ENCODE measurements at regions not wholly inside any gene's neighbourhood (a gene's known extent, or its start where the extent isn't known, plus 50 kb on each side); places are given as distances from the start of the nearest gene placed in this dataset.

- CTCF ChIA-PET: interaction anchor here (0.6 kb wide), 1 partner anchor 9 kb away, joined by 3 read pairs; no protein-coding TSS in a partner anchor
- no peak overlapping the region for H3K56ac ChIP-seq (ENCODE audit: extremely low read depth, insufficient read depth, low read length)
- in situ Hi-C loops (cut with MboI; ENCODE audit: low sequenced_read_pairs): no loop called here
- BruUV-seq (replicated peaks): no TSS peak
- no peak overlapping the region for H3K4me3 ChIP-seq (ENCODE audit: insufficient read depth, low read depth, low read length)
- POLR2A ChIA-PET (ENCODE audit: unreplicated experiment): no interaction called here
- H4K91ac ChIP-seq (ENCODE audit: insufficient read depth, low read depth, low read length): no peak overlapping the region
- no peak overlapping the region for H2BK15ac ChIP-seq (ENCODE audit: low read depth, low read length)
- no peak overlapping the region for H2AK5ac ChIP-seq (ENCODE audit: low read depth, low read length)
- no peak overlapping the region for H3K18ac ChIP-seq (ENCODE audit: low read depth, low read length)
- WGBS, 2 experiments (ENCODE audit: extremely low coverage in 2 of 2, insufficient read length in 1 of 2): 51% methylated on average over 9 of the region's 18 CpGs; no CpG with 5 or more reads in 1 of the 2 experiments
- H4K5ac ChIP-seq (ENCODE audit: low read depth, low read length): no peak overlapping the region
- no peak overlapping the region for H3K4ac ChIP-seq (ENCODE audit: low read depth, low read length)
- no peaks in the 10 kb centered on the region for H4K20me1 ChIP-seq (ENCODE audit: insufficient read depth, low read length)
- TF ChIP-seq BHLHE40 (IDR thresholded peaks at IDR 0.05; ENCODE audit: low read depth, low read length): no peak
- TF ChIP-seq MAZ (IDR thresholded peaks at IDR 0.05; ENCODE audit: borderline replicate concordance, low read depth, low read length): no peak
- TF ChIP-seq NFE2L2 (IDR thresholded peaks at IDR 0.05; ENCODE audit: low read depth, low read length): no peak
- no peak for TF ChIP-seq MXI1 (IDR thresholded peaks at IDR 0.05; ENCODE audit: borderline replicate concordance, low read depth, low read length)
- H3K36me3 ChIP-seq (ENCODE audit: control insufficient read depth, insufficient read depth, low read length): no peaks in the 10 kb centered on the region
- dilution Hi-C loops (cut with HindIII; ENCODE audit: low sequenced_read_pairs, unreplicated experiment): no loop called here
- no peak overlapping the region for H2BK5ac ChIP-seq (ENCODE audit: low read depth, low read length, poor library complexity, severe bottlenecking)
- no peak overlapping the region for H2AK9ac ChIP-seq (replicated peaks; ENCODE audit: low read depth, low read length, poor library complexity)
- DNase-seq (no peak), ATAC-seq (ENCODE audit: low read depth) (no peak)
- no peak overlapping the region for H2BK20ac ChIP-seq (ENCODE audit: low read depth, low read length)
- H2BK120ac ChIP-seq (ENCODE audit: low read depth, low read length): no peak overlapping the region
- no peak overlapping the region for H3K14ac ChIP-seq (replicated peaks; ENCODE audit: low read depth, low read length)
- H3K4me2 ChIP-seq (ENCODE audit: low read depth, low read length): no peak overlapping the region
- no peak overlapping the region for H2AFZ ChIP-seq (replicated peaks; ENCODE audit: low read length, poor library complexity)
- H3K4me1 ChIP-seq (ENCODE audit: control insufficient read depth, insufficient read depth, low read length): no peaks in the 10 kb centered on the region
- no peak overlapping the region for H3K9ac ChIP-seq (ENCODE audit: low read depth, low read length)
- H3K27me3 ChIP-seq (ENCODE audit: control insufficient read depth, insufficient read depth, low read length): no peaks in the 10 kb centered on the region
- peaks cover 42% of the 10 kb centered on the region for H3K9me3 ChIP-seq (ENCODE audit: control insufficient read depth, insufficient read depth, low read length)
- no peak overlapping the region for H4K8ac ChIP-seq (ENCODE audit: low read depth in 2 of 2, low read length in 2 of 2)
- H3K9me1 ChIP-seq (ENCODE audit: insufficient read depth, low read length): no peaks in the 10 kb centered on the region
- no peak overlapping the region for H3K23ac ChIP-seq (ENCODE audit: low read depth, low read length)
- H3K27ac ChIP-seq (ENCODE audit: insufficient read depth, low read length): no peak overlapping the region
- H3K79me1 ChIP-seq (ENCODE audit: low read depth in 1 of 2, low read length in 2 of 2): no peaks in the 10 kb centered on the region
- intact Hi-C loops (cut with micrococcal nuclease): no loop called here
These were observed 510.1 kb downstream of the EIPR1 start for GRCh38 chr2:2867397-2867979.
